HepG2 (cell line): ENCODE measurements at regions not wholly inside any gene's neighbourhood (a gene's known extent, or its start where the extent isn't known, plus 50 kb on each side); places are given as distances from the start of the nearest gene placed in this dataset.

Experiments
- ATAC-seq: fragments of 200-7000 bp; cut with Tn5 transposase; 3 replicates; pipeline ENCODE4 v1.9.1; 2020; ENCODE audit warnings: mild to moderate bottlenecking, moderate library complexity
- BruUV-seq: library from RNA; stranded (reverse); fragments of 400-500 nt; replicated peaks from 2 replicates; lab custom pipeline; 2021; lab: Mats Ljungman, UMichigan
- CTCF ChIA-PET: fragments of 300-600 bp; formaldehyde crosslinking; extraction: SDS; loops from one replicate; lab custom pipeline; 2021; ENCODE audit warnings: low total read pairs, inconsistent platforms, low intra/inter-chr PET ratio; lab: Yijun Ruan, JAX
- POLR2A ChIA-PET: fragments of 350-600 bp; sonication (Branson Sonifier 250); formaldehyde crosslinking; loops from one replicate; lab custom pipeline; 2020; ENCODE audit warnings: antibody characterized with exemption, inconsistent platforms; lab: Yijun Ruan, JAX
- DNase-seq: peaks from one replicate; pipeline ENCODE4 v3.0.0-alpha.2; 2015; ENCODE audit warnings: low spot score
- FAIRE-seq: peaks from 3 replicates; lab custom pipeline; 2011; peaks lifted over from hg19 to GRCh38; lab: Jason Lieb, UNC
- H2AFZ ChIP-seq: one replicate; pipeline ENCODE4 v1.6.1; 2011; ENCODE audit warnings: low read length, inconsistent platforms
- H3K27ac ChIP-seq: fragments of 300-600 bp; 3 replicates; pipeline ENCODE4 v1.8.0; 2011; ENCODE audit warnings: mixed run types, mild to moderate bottlenecking, mixed read lengths, low read length, inconsistent platforms; ENCODE audit not compliant: insufficient read depth; ENCODE audit errors: extremely low read length
- H3K27me3 ChIP-seq, 2 experiments: fragments of 200-600 bp in 1 of 2; 2 replicates in 1 of 2; 3 replicates in 1 of 2; pipeline versions ENCODE4 v1.6.0 to v1.8.0; 2011; ENCODE audit warnings: low read length in 2 of 2, mild to moderate bottlenecking in 2 of 2, moderate library complexity in 2 of 2, inconsistent platforms in 1 of 2; ENCODE audit not compliant: insufficient read depth in 2 of 2, control insufficient read depth in 1 of 2
- H3K36me3 ChIP-seq, 2 experiments: fragments of 200-600 bp in 1 of 2; replicated peaks in 1 of 2; 2 replicates in 1 of 2; 3 replicates in 1 of 2; pipeline versions ENCODE4 v1.5.1 to v1.8.0; 2011; ENCODE audit warnings: low read length in 2 of 2, inconsistent platforms in 1 of 2; ENCODE audit not compliant: insufficient read depth in 2 of 2, control insufficient read depth in 1 of 2
- H3K4me1 ChIP-seq: 2 replicates; pipeline ENCODE4 v1.5.1; 2012; ENCODE audit warnings: low read length, inconsistent platforms; ENCODE audit not compliant: insufficient read depth
- H3K4me2 ChIP-seq: 2 replicates; pipeline ENCODE4 v1.6.0; 2011; ENCODE audit warnings: low read depth, low read length, inconsistent platforms
- H3K4me3 ChIP-seq, 3 experiments: fragments of 200-600 bp in 1 of 3; sonication (generic), shearing (Covaris generic) in 1 of 3; replicated peaks in 1 of 3; 2 replicates each; pipeline ENCODE4 v1.5.1; 2011 to 2016; ENCODE audit warnings: low read length in 3 of 3, inconsistent platforms in 2 of 3, low read depth in 2 of 3, mild to moderate bottlenecking in 2 of 3, control low read depth in 1 of 3, mixed read lengths in 1 of 3; ENCODE audit not compliant: insufficient read depth in 1 of 3
- H3K79me2 ChIP-seq: one replicate; pipeline ENCODE4 v1.6.1; 2011; ENCODE audit warnings: low read length, inconsistent platforms; ENCODE audit not compliant: insufficient read depth
- H3K9ac ChIP-seq: 2 replicates; pipeline ENCODE4 v1.6.0; 2011; ENCODE audit warnings: mild to moderate bottlenecking, low read depth, low read length, inconsistent platforms; ENCODE audit not compliant: insufficient read depth
- H3K9me3 ChIP-seq: 2 replicates; pipeline ENCODE4 v1.5.1; 2012; ENCODE audit warnings: mild to moderate bottlenecking, low read length
- H4K20me1 ChIP-seq: 2 replicates; pipeline ENCODE4 v1.6.0; 2011; ENCODE audit warnings: inconsistent platforms, mild to moderate bottlenecking, low read length, moderate library complexity; ENCODE audit not compliant: insufficient read depth
- HHEX ChIP-seq: IDR thresholded peaks from 2 replicates; pipeline ENCODE4 v1.6.1; 2016; ENCODE audit warnings: control low read depth
- LRRFIP1 ChIP-seq: sonication (generic); formaldehyde crosslinking; conservative IDR thresholded peaks from 2 replicates; pipeline ENCODE4 v1.4.0; 2020; ENCODE audit warnings: missing genetic modification reagents
- MATR3 ChIP-seq: sonication (generic); formaldehyde crosslinking; IDR thresholded peaks from 2 replicates; pipeline ENCODE4 v1.4.0; 2020; ENCODE audit warnings: missing genetic modification reagents
- MYNN ChIP-seq: sonication (generic); formaldehyde crosslinking; IDR thresholded peaks from 2 replicates; pipeline ENCODE4 v1.4.0; 2020; ENCODE audit warnings: mild to moderate bottlenecking, low read depth, missing genetic modification reagents
- NAIF1 ChIP-seq: sonication (generic); formaldehyde crosslinking; IDR thresholded peaks from 2 replicates; pipeline ENCODE4 v1.5.0; 2020; ENCODE audit warnings: mild to moderate bottlenecking, missing genetic modification reagents, borderline replicate concordance
- POLR2AphosphoS2 ChIP-seq: IDR thresholded peaks from 2 replicates; pipeline ENCODE4 v1.6.1; 2011; ENCODE audit warnings: low read depth, low read length, improper control_type of control experiment
- SNAPC4 ChIP-seq: sonication (generic); formaldehyde crosslinking; IDR thresholded peaks from 2 replicates; pipeline ENCODE4 v1.4.0; 2020; ENCODE audit warnings: mild to moderate bottlenecking, missing genetic modification reagents
- SSRP1 ChIP-seq: IDR thresholded peaks from 2 replicates; pipeline ENCODE4 v1.6.1; 2016; ENCODE audit warnings: control low read depth
- SYNCRIP ChIP-seq: fragments of 200-400 bp; formaldehyde crosslinking; IDR thresholded peaks from 2 replicates; pipeline ENCODE4 v1.6.1; 2018; ENCODE audit warnings: mild to moderate bottlenecking, low read depth, low read length; ENCODE audit not compliant: insufficient read depth
- ZNF614 ChIP-seq: IDR thresholded peaks from 2 replicates; pipeline ENCODE4 v1.6.1; 2018; ENCODE audit warnings: missing biosample characterization, missing genetic modification reagents, inconsistent platforms, borderline replicate concordance
- WGBS: methylation state at CpG from one replicate; pipeline ENCODE4 v1.1.6; 2017; ENCODE audit warnings: low lambda C conversion rate; 5-methylcytosine and 5-hydroxymethylcytosine counted together
- in situ Hi-C: cut with HindIII; loops from 2 replicates; pipeline ENCODE4 v1.10.0; 2017; ENCODE audit warnings: low pct_unique_long_range_greater_than_20kb; ENCODE audit not compliant: extremely low pct_ligation_motif_present
- intact Hi-C: fragments of 100-400 bp; cut with micrococcal nuclease; formaldehyde crosslinking; loops from one replicate; pipeline ENCODE4 v1.10.0; 2022; ENCODE audit not compliant: unreplicated experiment

GRCh38 chr21:27631471-27631870 is 664.6 kb upstream of the ADAMTS5 start:
- Histone ChIP-seq H3K4me3 (no peak overlapping the region), H3K27ac (no peak overlapping the region), H3K9ac (no peak overlapping the region), H3K79me2 (no peaks in the 10 kb centered on the region), H4K20me1 (no peaks in the 10 kb centered on the region), H3K9me3 (peaks cover 82% of the 10 kb centered on the region), H3K4me2 (no peak overlapping the region), H3K36me3 (no peaks in the 10 kb centered on the region), H2AFZ (no peak overlapping the region), H3K4me1 (no peaks in the 10 kb centered on the region), H3K27me3 (no peaks in the 10 kb centered on the region)
- ChIA-PET CTCF (no interaction called here), POLR2A (no interaction called here)
- no peak for FAIRE-seq
- TF ChIP-seq POLR2AphosphoS2 (no peak), MATR3 (CRISPR knock-in tag) (no peak), HHEX (no peak), LRRFIP1 (CRISPR knock-in tag) (no peak), SSRP1 (CRISPR knock-in tag) (no peak), ZNF614 (no peak), NAIF1 (CRISPR knock-in tag) (no peak), SYNCRIP (no peak), MYNN (no peak), SNAPC4 (no peak)
- no peak for ATAC-seq
- intact Hi-C loops = no loop called here
- DNase-seq = no peak
- in situ Hi-C loops = no loop called here
- WGBS = 0% methylated on average over 1 of the region's 1 CpG
- BruUV-seq = no TSS peak
